Tibial artery (tissue), 4 donors: ENCODE measurements at regions not wholly inside any gene's neighbourhood (a gene's known extent, or its start where the extent isn't known, plus 50 kb on each side); places are given as distances from the start of the nearest gene placed in this dataset.

Experiments
- DNase-seq, 2 donors: peaks; one replicate each; pipeline ENCODE4 v3.0.0-alpha.2; 2019
- H3K27ac ChIP-seq, 2 donors: fragments of 200-600 bp; sonication (generic) in 1 of 2; 1 replicate in 1 of 2; 2 replicates in 1 of 2; pipeline ENCODE4 v1.5.1; 2018 to 2019; ENCODE audit warnings: mild to moderate bottlenecking in 1 of 2
- H3K27me3 ChIP-seq, 2 donors: fragments of 200-600 bp; sonication (generic) in 1 of 2; one replicate each; pipeline versions ENCODE4 v1.5.1 to v1.6.0; 2016 to 2019
- H3K36me3 ChIP-seq, 3 donors: fragments of 200-600 bp; sonication (generic) in 2 of 3; one replicate each; pipeline ENCODE4 v1.5.1; 2016 to 2019; ENCODE audit warnings: mild to moderate bottlenecking in 2 of 3
- H3K4me1 ChIP-seq, 4 donors: fragments of 200-600 bp; sonication (generic) in 2 of 4; 1 replicate in 3 of 4; 2 replicates in 1 of 4; pipeline ENCODE4 v1.5.1; 2016 to 2019
- H3K4me3 ChIP-seq, 2 donors: fragments of 200-600 bp; sonication (generic) in 1 of 2; 1 replicate in 1 of 2; 2 replicates in 1 of 2; pipeline ENCODE4 v1.5.1; 2018 to 2019; ENCODE audit warnings: mild to moderate bottlenecking in 2 of 2
- H3K9me3 ChIP-seq, 3 donors: fragments of 200-600 bp; sonication (generic) in 1 of 3; one replicate each; pipeline ENCODE4 v1.5.1; 2016 to 2019
- intact Hi-C: fragments of 100-400 bp; cut with DNase I; formaldehyde crosslinking; loops from one replicate; pipeline ENCODE4 v1.15.0; 2023; ENCODE audit warnings: low total_unique reads
- TF ChIP-seq, protein P1 (sequence below), 2 experiments: fragments of 200-600 bp in 1 of 2; fragments of 450-650 bp in 1 of 2; IDR thresholded peaks; one replicate each; pipeline ENCODE4 v1.5.1; 2017 to 2019; ENCODE audit warnings: antibody characterized with exemption in 2 of 2, mild to moderate bottlenecking in 1 of 2, moderate library complexity in 1 of 2

DNA sequence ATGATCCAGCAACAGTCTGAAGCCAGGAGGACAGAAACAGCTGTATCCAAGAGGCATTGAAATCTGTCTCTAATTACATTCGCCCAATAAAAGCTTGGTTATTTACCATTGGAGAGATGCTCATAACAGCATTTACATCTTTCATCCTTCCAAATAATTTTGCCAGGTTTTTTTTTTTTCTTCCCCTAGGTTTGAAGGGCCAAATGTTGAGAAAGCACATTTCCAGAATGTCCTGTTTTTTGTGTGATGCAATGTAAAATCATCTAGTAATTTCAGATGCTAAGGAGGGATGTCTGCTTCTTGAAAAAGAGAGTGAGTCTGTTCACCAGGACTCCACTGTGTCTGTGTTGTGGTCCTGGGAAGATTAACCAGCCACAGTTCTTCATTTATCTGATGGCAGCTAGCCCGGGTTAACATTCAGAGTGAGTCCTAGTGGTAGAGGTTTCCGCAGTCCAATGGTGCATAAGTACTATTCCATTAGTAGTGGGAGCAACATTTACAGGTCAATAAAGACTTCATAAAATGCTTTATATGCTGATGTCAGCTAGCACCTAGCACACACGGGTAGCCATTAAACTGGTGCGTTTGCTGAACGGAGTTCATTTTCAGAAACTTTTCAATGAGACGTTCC is 406.8 kb downstream of the STIM2 start:
- H3K27me3 ChIP-seq: no peaks in the 10 kb centered on the region
- intact Hi-C loops: no loop called here
- TF ChIP-seq, protein P1, sequence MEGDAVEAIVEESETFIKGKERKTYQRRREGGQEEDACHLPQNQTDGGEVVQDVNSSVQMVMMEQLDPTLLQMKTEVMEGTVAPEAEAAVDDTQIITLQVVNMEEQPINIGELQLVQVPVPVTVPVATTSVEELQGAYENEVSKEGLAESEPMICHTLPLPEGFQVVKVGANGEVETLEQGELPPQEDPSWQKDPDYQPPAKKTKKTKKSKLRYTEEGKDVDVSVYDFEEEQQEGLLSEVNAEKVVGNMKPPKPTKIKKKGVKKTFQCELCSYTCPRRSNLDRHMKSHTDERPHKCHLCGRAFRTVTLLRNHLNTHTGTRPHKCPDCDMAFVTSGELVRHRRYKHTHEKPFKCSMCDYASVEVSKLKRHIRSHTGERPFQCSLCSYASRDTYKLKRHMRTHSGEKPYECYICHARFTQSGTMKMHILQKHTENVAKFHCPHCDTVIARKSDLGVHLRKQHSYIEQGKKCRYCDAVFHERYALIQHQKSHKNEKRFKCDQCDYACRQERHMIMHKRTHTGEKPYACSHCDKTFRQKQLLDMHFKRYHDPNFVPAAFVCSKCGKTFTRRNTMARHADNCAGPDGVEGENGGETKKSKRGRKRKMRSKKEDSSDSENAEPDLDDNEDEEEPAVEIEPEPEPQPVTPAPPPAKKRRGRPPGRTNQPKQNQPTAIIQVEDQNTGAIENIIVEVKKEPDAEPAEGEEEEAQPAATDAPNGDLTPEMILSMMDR (IDR thresholded peaks at IDR 0.05): no peak
- no peaks in the 10 kb centered on the region for H3K9me3 ChIP-seq
- no peaks in the 10 kb centered on the region for H3K36me3 ChIP-seq
- no peak overlapping the region for H3K4me3 ChIP-seq
- no peak overlapping the region for H3K27ac ChIP-seq
- no peaks in the 10 kb centered on the region for H3K4me1 ChIP-seq
- DNase-seq: no peak

GRCh38 chr4:27267970-27268355 is 407.3 kb downstream of the STIM2 start:
- Histone ChIP-seq H3K4me1 (no peaks in the 10 kb centered on the region), H3K4me3 (no peak overlapping the region), H3K9me3 (no peaks in the 10 kb centered on the region), H3K36me3 (no peaks in the 10 kb centered on the region), H3K27ac (no peak overlapping the region), H3K27me3 (no peaks in the 10 kb centered on the region)
- TF ChIP-seq, protein P1 (IDR thresholded peaks at IDR 0.05): no peak
- intact Hi-C loops: no loop called here
- DNase-seq: no peak

DNA sequence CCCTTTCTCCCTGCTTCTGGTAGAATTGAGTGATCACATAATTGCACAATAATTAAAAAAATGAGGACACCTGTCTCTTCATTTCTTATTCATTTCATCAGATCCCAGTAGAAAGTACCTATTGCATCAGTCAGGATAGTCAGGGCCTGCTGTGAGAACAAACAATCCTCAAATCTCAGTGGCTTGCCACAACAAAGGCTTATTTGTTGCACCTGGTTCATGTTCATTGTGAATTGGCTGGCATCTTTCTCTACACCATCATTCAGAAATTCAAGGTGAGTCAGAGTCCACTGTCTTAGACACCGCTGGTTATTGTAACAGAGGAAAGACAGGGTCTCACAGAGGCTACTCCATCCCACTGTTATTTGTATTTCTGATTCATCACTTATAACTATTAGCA is 409.8 kb downstream of the STIM2 start:
- intact Hi-C loops: no loop called here
- Histone ChIP-seq H3K36me3 (no peaks in the 10 kb centered on the region), H3K27ac (no peak overlapping the region), H3K4me1 (no peaks in the 10 kb centered on the region), H3K4me3 (no peak overlapping the region), H3K27me3 (no peaks in the 10 kb centered on the region), H3K9me3 (no peaks in the 10 kb centered on the region)
- TF ChIP-seq, protein P1 (IDR thresholded peaks at IDR 0.05): no peak
- DNase-seq: no peak

DNA sequence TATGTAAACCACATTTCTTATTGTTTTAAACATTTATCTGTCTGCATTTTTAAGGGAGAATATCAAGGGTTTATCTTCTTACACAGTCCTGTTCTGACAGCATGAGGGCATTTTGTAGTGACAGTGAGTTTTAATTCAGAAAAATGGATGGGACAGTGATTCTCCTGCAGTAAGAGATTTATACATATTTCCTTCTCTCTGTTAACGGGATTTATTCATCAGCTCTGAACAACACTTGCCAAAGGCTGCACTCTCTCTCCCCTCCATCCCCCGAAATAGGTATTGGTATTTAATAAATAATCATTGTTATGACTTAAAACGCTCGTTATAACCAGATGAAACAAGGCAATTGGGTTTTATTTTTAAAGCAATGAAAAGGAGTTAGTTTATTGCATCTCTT is 410.9 kb downstream of the STIM2 start:
- intact Hi-C loops: no loop called here
- Histone ChIP-seq H3K4me1 (no peaks in the 10 kb centered on the region), H3K4me3 (no peak overlapping the region), H3K9me3 (no peaks in the 10 kb centered on the region), H3K27ac (no peak overlapping the region), H3K27me3 (no peaks in the 10 kb centered on the region), H3K36me3 (no peaks in the 10 kb centered on the region)
- DNase-seq: no peak
- TF ChIP-seq, protein P1 (IDR thresholded peaks at IDR 0.05): no peak

DNA sequence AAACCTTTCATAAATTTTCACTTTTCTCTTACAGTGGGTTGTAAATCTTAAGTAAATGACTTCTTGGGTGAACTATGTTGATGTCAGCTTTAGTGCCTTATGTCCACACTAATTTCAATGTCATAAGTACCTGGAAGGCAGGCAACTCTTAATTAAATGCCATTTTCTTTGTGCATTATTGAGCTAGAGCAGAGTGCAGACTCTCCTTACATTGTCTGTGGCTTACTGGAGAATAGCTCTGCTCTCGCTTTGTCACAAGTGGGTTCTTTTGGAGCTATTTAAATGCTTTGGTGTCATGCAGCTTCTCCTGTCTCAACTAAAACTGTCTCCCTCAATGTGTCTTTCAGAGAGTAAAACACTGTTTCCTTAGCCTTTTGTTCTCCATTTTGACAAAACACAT is 411.6 kb downstream of the STIM2 start:
- Histone ChIP-seq H3K4me3 (no peak overlapping the region), H3K27me3 (no peaks in the 10 kb centered on the region), H3K27ac (no peak overlapping the region), H3K36me3 (no peaks in the 10 kb centered on the region), H3K4me1 (no peaks in the 10 kb centered on the region), H3K9me3 (no peaks in the 10 kb centered on the region)
- intact Hi-C loops: no loop called here
- DNase-seq: no peak
- TF ChIP-seq, protein P1 (IDR thresholded peaks at IDR 0.05): no peak
